ENCODE measurements at regions not wholly inside any gene's neighbourhood (a gene's known extent, or its start where the extent isn't known, plus 50 kb on each side); places are given as distances from the start of the nearest gene placed in this dataset.

- ATAC-seq: no peak
- no peak for TF ChIP-seq CTCF (IDR thresholded peaks at IDR 0.05)
- no peak overlapping the region for H3K4me3 ChIP-seq
- DNase-seq: no peak
- H3K36me3 ChIP-seq: no peaks in the 10 kb centered on the region
- no peak overlapping the region for H3K27ac ChIP-seq
- no peaks in the 10 kb centered on the region for H3K27me3 ChIP-seq
- intact Hi-C loops (cut with DNase I): no loop called here
- H3K4me1 ChIP-seq: no peaks in the 10 kb centered on the region
- H3K9me3 ChIP-seq: peaks cover 0 to 4% of the 10 kb centered on the region in 2 donors
Observed at GRCh38 chr4:180280076-180280475, 1963.1 kb upstream of the TENM3 start.

GRCh38 chr4:180280726-180281297 is 1962.4 kb upstream of the TENM3 start:
- peak in 1 of 4 donors; percentile 9 for DNase-seq

GRCh38 chr4:180281724-180282123 is 1961.5 kb upstream of the TENM3 start:
- no peak for TF ChIP-seq CTCF (IDR thresholded peaks at IDR 0.05)
- no peaks in the 10 kb centered on the region for H3K4me1 ChIP-seq
- H3K9me3 ChIP-seq: peaks cover 0 to 4% of the 10 kb centered on the region in 2 donors
- DNase-seq (no peak), ATAC-seq (no peak)
- H3K27me3 ChIP-seq: no peaks in the 10 kb centered on the region
- H3K36me3 ChIP-seq: no peaks in the 10 kb centered on the region
- no peak overlapping the region for H3K27ac ChIP-seq
- intact Hi-C loops (cut with DNase I): no loop called here
- H3K4me3 ChIP-seq: no peak overlapping the region

More at GRCh38 chr4:180280726-180281297, 1962.4 kb upstream of the TENM3 start:
- no peak overlapping the region for H3K4me3 ChIP-seq
- no peaks in the 10 kb centered on the region for H3K4me1 ChIP-seq
- H3K36me3 ChIP-seq: no peaks in the 10 kb centered on the region
- H3K27me3 ChIP-seq: no peaks in the 10 kb centered on the region
- intact Hi-C loops (cut with DNase I): no loop called here
- no peak for TF ChIP-seq CTCF (IDR thresholded peaks at IDR 0.05)
- no peak overlapping the region for H3K27ac ChIP-seq
- H3K9me3 ChIP-seq: peaks cover 0 to 4% of the 10 kb centered on the region in 2 donors
- ATAC-seq: no peak

- Histone ChIP-seq H3K4me3 (no peak overlapping the region), H3K4me1 (no peaks in the 10 kb centered on the region), H3K27me3 (no peaks in the 10 kb centered on the region), H3K27ac (no peak overlapping the region), H3K36me3 (no peaks in the 10 kb centered on the region), H3K9me3 (no peaks in the 10 kb centered on the region)
- ATAC-seq (no peak), DNase-seq (no peak)
- TF ChIP-seq CTCF (IDR thresholded peaks at IDR 0.05): no peak
- intact Hi-C loops (cut with DNase I): no loop called here
Observed at GRCh38 chr4:180284267-180284666, 1958.9 kb upstream of the TENM3 start.

GRCh38 chr4:180285796-180286195 is 1957.4 kb upstream of the TENM3 start:
- Histone ChIP-seq H3K36me3 (no peaks in the 10 kb centered on the region), H3K4me3 (no peak overlapping the region), H3K27ac (no peak overlapping the region), H3K27me3 (no peaks in the 10 kb centered on the region), H3K4me1 (no peaks in the 10 kb centered on the region), H3K9me3 (no peaks in the 10 kb centered on the region)
- ATAC-seq (no peak), DNase-seq (no peak)
- intact Hi-C loops (cut with DNase I): no loop called here
- no peak for TF ChIP-seq CTCF (IDR thresholded peaks at IDR 0.05)
